ENCODE measurements at regions not wholly inside any gene's neighbourhood (a gene's known extent, or its start where the extent isn't known, plus 50 kb on each side); places are given as distances from the start of the nearest gene placed in this dataset.

- Histone ChIP-seq H2AFZ (no peak overlapping the region), H3K4me1 (no peaks in the 10 kb centered on the region), H3K4me2 (ENCODE audit: low read length) (no peak overlapping the region), H3K9me3 (ENCODE audit: control insufficient read depth, low read length) (no peaks in the 10 kb centered on the region), H3K4me3 (ENCODE audit: low read depth, low read length) (no peak overlapping the region), H3K9ac (no peak overlapping the region), H3K79me2 (no peaks in the 10 kb centered on the region), H3K36me3 (ENCODE audit: control insufficient read depth, insufficient read depth, low read length) (no peaks in the 10 kb centered on the region), H3K27me3 (ENCODE audit: control insufficient read depth, insufficient read depth, low read length) (no peaks in the 10 kb centered on the region), H3K27ac (no peak overlapping the region)
- TF ChIP-seq, protein P1, sequence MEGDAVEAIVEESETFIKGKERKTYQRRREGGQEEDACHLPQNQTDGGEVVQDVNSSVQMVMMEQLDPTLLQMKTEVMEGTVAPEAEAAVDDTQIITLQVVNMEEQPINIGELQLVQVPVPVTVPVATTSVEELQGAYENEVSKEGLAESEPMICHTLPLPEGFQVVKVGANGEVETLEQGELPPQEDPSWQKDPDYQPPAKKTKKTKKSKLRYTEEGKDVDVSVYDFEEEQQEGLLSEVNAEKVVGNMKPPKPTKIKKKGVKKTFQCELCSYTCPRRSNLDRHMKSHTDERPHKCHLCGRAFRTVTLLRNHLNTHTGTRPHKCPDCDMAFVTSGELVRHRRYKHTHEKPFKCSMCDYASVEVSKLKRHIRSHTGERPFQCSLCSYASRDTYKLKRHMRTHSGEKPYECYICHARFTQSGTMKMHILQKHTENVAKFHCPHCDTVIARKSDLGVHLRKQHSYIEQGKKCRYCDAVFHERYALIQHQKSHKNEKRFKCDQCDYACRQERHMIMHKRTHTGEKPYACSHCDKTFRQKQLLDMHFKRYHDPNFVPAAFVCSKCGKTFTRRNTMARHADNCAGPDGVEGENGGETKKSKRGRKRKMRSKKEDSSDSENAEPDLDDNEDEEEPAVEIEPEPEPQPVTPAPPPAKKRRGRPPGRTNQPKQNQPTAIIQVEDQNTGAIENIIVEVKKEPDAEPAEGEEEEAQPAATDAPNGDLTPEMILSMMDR (IDR thresholded peaks at IDR 0.05), result no peak
Measured at GRCh38 chr2:4529738-4530137, 826.4 kb downstream of the DCDC2C start.

GRCh38 chr2:4530231-4530630 is 826.9 kb downstream of the DCDC2C start:
- TF ChIP-seq, protein P1 (IDR thresholded peaks at IDR 0.05), result no peak
- H3K9me3 ChIP-seq (ENCODE audit: control insufficient read depth, low read length), result no peaks in the 10 kb centered on the region
- H3K27me3 ChIP-seq (ENCODE audit: control insufficient read depth, insufficient read depth, low read length), result no peaks in the 10 kb centered on the region
- no peaks in the 10 kb centered on the region for H3K79me2 ChIP-seq
- no peak overlapping the region for H3K27ac ChIP-seq
- no peak overlapping the region for H3K4me3 ChIP-seq (ENCODE audit: low read depth, low read length)
- no peaks in the 10 kb centered on the region for H3K36me3 ChIP-seq (ENCODE audit: control insufficient read depth, insufficient read depth, low read length)
- no peaks in the 10 kb centered on the region for H3K4me1 ChIP-seq
- H3K9ac ChIP-seq, result no peak overlapping the region
- no peak overlapping the region for H3K4me2 ChIP-seq (ENCODE audit: low read length)
- H2AFZ ChIP-seq, result no peak overlapping the region

DNA sequence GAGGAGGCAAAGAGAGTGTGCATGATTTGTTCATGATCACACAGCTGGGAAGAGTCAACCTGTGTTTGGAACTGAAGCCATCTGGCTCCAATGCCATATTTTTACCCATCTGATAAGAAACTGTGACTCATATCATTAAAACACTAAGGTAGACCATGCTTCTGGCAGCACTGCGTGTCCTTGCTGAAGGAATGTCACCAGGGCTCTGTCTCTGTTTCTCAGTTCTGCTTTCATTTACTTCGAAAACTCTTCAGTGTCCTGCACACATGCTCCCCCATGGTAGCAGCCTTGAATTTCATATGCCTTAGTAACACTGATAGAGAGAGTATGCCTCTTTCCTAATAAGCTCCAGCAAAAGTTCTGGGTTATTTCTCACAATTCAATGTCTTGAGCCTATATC is 830.4 kb downstream of the DCDC2C start:
- H3K79me2 ChIP-seq, result no peaks in the 10 kb centered on the region
- H3K9ac ChIP-seq, result no peak overlapping the region
- no peaks in the 10 kb centered on the region for H3K36me3 ChIP-seq (ENCODE audit: control insufficient read depth, insufficient read depth, low read length)
- H3K4me2 ChIP-seq (ENCODE audit: low read length), result no peak overlapping the region
- no peak overlapping the region for H3K27ac ChIP-seq
- H3K27me3 ChIP-seq (ENCODE audit: control insufficient read depth, insufficient read depth, low read length), result no peaks in the 10 kb centered on the region
- no peak overlapping the region for H3K4me3 ChIP-seq (ENCODE audit: low read depth, low read length)
- H3K4me1 ChIP-seq, result no peaks in the 10 kb centered on the region
- TF ChIP-seq, protein P1 (IDR thresholded peaks at IDR 0.05), result no peak
- H3K9me3 ChIP-seq (ENCODE audit: control insufficient read depth, low read length), result no peaks in the 10 kb centered on the region
- no peak overlapping the region for H2AFZ ChIP-seq

DNA sequence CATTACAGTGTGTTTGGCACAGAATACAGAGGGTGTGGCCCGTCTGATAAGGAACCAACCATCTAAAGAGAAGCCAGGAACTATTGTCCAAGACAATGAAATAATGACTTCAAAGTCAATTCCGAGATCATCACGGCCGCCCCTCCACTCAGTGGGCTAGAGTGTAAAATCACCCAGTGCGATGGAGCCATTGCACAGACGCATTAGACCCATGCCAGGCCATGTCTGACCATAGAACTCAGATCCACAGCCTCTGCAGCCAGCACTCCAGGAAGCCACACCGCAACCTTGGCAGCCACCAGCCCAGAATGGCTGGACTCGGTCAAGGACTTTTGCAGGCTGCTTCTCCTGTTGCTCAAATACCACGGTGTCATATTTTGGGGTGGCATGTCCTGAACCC is 835.7 kb downstream of the DCDC2C start:
- Histone ChIP-seq H3K79me2 (no peaks in the 10 kb centered on the region), H3K9ac (no peak overlapping the region), H2AFZ (no peak overlapping the region), H3K4me2 (ENCODE audit: low read length) (no peak overlapping the region), H3K27me3 (ENCODE audit: control insufficient read depth, insufficient read depth, low read length) (no peaks in the 10 kb centered on the region), H3K36me3 (ENCODE audit: control insufficient read depth, insufficient read depth, low read length) (no peaks in the 10 kb centered on the region), H3K4me3 (ENCODE audit: low read depth, low read length) (no peak overlapping the region), H3K27ac (no peak overlapping the region), H3K4me1 (no peaks in the 10 kb centered on the region), H3K9me3 (ENCODE audit: control insufficient read depth, low read length) (no peaks in the 10 kb centered on the region)
- TF ChIP-seq, protein P1 (IDR thresholded peaks at IDR 0.05), result no peak

GRCh38 chr2:4549666-4550210 is 846.4 kb downstream of the DCDC2C start:
- H3K9ac ChIP-seq, result no peak overlapping the region
- H3K4me1 ChIP-seq, result no peaks in the 10 kb centered on the region
- TF ChIP-seq, protein P1 (IDR thresholded peaks at IDR 0.05), result no peak
- H3K27me3 ChIP-seq (ENCODE audit: control insufficient read depth, insufficient read depth, low read length), result no peaks in the 10 kb centered on the region
- no peak overlapping the region for H3K27ac ChIP-seq
- no peak overlapping the region for H2AFZ ChIP-seq
- H3K79me2 ChIP-seq, result no peaks in the 10 kb centered on the region
- no peak overlapping the region for H3K4me2 ChIP-seq (ENCODE audit: low read length)
- H3K4me3 ChIP-seq (ENCODE audit: low read depth, low read length), result no peak overlapping the region
- H3K9me3 ChIP-seq (ENCODE audit: control insufficient read depth, low read length), result no peaks in the 10 kb centered on the region
- no peaks in the 10 kb centered on the region for H3K36me3 ChIP-seq (ENCODE audit: control insufficient read depth, insufficient read depth, low read length)

All from parathyroid adenoma (tissue), 2 donors.